NCI-H82 treated with DMSO at 0.1 percent for 48 hours (cell line): ENCODE measurements at regions not wholly inside any gene's neighbourhood (a gene's known extent, or its start where the extent isn't known, plus 50 kb on each side); places are given as distances from the start of the nearest gene placed in this dataset.
"Not testable (repeated sequence)": the region's sequence is repeated elsewhere in the genome, so short reads cannot be mapped to it uniquely, and the experiment has no call there.

ENCODE experiments used
- DNase-seq: peaks from one replicate; lab custom pipeline; 2025; ENCODE audit not compliant: unreplicated experiment; lab: John Stamatoyannopoulos, UW

DNA sequence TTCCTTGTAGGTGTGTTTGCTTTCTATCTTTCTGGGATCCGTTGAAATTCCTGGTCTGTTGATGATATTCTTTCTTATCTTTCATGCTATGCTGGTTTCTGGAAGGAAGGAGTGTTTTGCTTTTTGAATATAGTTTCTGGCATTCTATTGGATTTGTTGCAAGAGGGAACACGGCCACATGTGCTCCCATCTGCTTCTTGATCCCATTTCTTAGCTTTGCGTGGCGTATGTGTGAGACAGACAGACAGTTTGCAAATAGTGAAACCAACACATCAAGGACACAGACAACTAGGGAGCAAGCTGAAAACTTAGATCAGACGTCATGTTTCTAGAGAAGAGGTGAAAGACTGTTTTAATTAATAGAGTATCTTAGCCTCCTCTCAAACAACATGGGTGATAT lies 261.9 kb upstream of the PUDP start:
- no peak for DNase-seq

- no peak for DNase-seq
These were observed 251.4 kb upstream of the PUDP start for GRCh38 chrX:7399373-7399772.

DNA sequence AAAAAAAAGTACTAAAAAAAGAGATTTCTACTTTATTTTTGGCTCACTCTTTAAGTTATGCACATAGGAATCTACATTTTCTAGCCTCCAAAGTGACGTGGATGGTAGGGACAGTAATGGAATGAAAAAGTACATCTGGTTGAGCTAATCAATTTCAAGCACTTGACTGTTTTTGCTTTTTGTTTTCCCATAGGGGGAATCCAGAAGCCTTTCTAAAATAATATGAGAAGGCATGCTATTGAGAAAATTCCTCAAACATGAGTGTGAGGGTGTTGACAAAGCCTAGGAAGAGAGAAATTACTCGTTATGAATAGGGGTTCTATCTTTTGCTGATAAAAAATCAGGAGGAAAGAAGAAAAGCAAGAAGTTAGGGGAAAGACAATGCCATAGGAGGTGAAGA lies 242.5 kb upstream of the PUDP start:
- DNase-seq, result no peak

- DNase-seq, result no peak
These were observed 241.6 kb upstream of the PUDP start for GRCh38 chrX:7389576-7389975.

DNA sequence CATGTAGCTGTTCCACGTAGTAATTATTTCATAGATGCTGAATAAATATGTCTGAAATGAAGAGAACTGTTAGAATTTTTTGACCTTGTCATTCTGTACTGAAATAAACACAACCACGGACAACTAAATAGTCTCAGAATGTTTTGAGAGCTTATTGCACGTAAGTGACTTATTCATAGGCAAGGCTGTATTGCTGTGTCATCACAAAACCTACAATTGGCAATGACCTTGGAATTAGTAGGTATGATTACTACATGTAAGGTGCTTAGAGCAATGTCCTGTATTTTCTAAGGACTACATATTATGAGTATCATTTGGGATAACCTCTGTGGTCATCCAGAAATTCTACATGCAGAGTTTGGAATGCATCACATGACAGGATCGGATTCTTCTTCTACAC lies 237.2 kb upstream of the PUDP start:
- no peak for DNase-seq

- DNase-seq, result no peak
These were observed 230.5 kb upstream of the PUDP start for GRCh38 chrX:7378406-7378805.

DNA sequence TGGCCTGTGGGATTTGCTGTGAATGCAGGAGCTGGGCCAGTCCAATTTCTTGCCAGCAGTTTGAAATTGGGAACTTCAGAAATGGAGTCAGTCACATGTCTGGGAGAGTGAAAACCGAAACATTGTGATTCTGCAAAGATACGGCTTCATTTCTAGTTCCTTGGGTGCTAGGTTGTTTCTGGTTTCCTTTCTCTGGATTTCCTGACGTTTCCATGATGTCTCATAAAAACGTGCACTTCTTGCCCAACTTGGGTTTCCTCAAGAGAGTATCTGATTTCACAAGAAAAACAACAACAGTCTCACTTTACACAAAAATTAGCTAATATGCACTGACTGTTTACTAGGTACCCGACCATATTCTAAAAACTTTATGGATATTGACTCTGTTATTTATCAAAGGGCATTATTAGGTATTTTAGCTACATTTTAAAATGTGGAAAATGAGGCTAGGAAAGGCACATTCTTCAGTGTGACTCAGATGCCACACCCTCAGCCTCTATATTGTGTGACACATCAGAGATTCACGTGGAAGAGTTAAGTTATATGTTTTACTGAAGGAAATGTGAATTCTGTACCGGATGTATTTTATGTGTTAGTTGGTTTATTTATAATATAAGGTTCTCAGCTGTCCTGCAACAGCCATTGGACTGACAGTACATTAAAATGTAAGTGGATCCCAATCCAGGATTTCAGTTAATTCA lies 225.0 kb upstream of the PUDP start:
- DNase-seq, result no peak

GRCh38 chrX:7362111-7362510 lies 214.2 kb upstream of the PUDP start:
- DNase-seq, result no peak

DNA sequence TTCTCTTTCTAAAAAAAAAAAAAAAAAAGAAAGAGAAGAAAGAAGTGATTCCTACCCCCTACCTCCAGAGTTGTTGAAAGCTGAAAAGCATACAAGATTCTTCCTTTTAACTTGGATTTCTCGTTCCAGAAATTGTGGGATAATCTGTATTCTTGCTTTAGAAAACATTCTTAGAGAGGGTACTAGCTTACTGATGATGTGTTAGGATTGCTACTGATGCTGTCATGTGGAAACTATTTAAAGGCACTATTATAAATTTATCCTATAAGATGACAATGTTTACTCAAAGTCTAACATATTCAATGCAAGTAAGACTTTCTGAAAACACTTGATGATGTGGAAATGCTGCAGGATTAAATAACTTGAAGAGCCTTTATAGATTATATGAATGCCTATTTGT lies 204.0 kb upstream of the PUDP start:
- DNase-seq, result no peak

DNA sequence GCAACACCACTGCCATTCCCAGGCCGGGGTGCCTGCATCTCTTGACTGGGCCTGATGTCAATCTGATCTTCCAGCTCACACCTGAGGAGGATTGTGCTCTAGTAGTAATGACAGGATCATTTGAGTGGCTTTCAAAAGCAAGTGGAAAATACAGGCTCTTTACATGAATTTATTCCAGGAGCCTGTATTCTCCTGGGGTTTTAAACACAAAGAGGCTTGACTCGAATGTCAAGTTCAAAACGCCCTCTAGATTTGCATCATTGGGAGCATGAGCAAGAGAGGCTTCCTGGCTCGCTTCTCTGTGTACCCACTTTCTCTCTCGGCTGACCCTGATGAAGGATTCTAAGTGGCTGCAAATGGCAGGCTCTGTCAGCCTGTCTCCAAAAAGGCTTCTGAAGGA lies 199.5 kb upstream of the PUDP start:
- DNase-seq, result no peak

DNA sequence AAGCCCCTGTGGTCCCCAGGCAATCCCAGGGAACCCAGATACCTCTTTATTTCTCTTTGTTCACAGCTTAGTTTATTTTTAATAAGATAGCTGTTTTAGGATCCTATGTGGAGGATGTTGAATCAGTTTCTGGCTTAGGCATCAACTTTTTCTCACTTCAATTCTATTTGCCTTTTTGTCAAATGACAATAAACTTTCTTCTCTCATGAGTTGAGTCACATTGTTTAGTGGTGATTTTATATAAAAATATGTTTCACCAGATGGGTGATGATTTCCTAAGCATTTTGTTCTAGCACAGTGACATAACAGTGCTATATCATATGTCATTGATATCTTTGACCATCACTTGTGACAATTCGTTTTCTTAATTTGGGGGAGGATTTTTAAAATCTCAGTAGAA lies 198.1 kb upstream of the PUDP start:
- no peak for DNase-seq

- DNase-seq, result no peak
These were observed 195.2 kb upstream of the PUDP start for GRCh38 chrX:7343181-7343580.

- DNase-seq, result not testable (repeated sequence)
These were observed 187.9 kb upstream of the PUDP start for GRCh38 chrX:7335816-7336362.

GRCh38 chrX:7334253-7334935 lies 186.4 kb upstream of the PUDP start:
- DNase-seq, result no peak

GRCh38 chrX:7330971-7331746 lies 183.2 kb upstream of the PUDP start:
- DNase-seq, result no peak

DNA sequence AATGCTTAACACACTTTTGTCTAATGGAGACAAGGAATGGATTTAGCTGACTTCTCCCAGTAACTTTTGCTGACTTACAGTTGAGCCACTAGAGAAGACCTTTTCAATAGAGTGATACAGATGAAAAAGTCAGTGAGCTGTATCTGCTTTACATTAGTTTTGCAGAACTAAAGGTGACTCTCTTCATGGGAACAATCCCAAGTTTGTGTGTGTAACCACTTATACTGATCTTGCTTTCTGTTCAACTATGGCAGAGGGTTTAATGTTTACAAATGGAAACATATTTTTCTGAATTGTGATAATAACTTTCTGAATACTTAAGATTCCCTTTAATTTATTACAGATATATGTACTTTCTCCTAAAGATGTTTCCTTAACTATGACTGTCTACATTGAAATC lies 182.6 kb upstream of the PUDP start:
- no peak for DNase-seq

DNA sequence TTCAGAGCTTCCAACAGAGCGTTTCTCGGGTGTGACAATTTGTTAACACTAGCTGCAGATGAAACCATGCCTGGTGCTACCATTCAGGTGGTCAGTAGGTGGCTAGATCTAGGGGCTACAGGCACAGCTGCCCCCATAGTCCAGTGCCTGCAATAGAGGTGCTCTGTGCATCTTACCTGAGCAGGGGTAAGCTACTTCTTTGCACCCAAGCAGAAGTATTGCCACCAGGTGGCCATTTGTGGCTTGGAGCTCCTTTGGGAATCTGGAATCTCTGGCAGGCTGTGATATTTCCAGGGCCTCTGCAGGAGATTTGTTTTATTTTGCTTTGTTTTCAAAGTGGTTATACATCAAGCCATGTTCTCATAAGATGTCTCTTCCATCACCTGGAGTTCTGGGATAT lies 170.7 kb upstream of the PUDP start:
- DNase-seq, result no peak

- DNase-seq, result no peak
These were observed 170.3 kb upstream of the PUDP start for GRCh38 chrX:7318241-7318640.

- DNase-seq, result no peak
These were observed 168.9 kb upstream of the PUDP start for GRCh38 chrX:7316887-7317286.

GRCh38 chrX:7316280-7316679 lies 168.3 kb upstream of the PUDP start:
- DNase-seq, result no peak

DNA sequence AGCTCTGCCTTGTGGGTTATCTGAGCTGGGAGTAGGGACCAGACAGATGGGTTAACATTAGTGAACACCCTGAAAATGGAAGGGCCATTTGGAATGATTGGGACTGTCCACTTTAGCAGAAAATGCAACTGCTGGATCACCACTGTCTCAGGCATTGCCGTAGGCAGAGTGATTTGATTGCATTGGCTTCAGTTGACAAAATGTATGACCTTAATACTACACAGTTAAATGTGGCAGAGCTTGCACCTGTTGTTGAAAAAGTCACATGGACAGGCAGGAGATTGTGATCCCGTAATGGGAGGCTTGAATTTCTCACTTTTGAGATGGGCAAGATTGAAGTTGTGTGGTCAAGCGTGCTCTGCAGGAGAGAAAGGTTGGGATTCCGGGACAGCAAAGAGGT lies 166.5 kb upstream of the PUDP start:
- DNase-seq, result no peak

DNA sequence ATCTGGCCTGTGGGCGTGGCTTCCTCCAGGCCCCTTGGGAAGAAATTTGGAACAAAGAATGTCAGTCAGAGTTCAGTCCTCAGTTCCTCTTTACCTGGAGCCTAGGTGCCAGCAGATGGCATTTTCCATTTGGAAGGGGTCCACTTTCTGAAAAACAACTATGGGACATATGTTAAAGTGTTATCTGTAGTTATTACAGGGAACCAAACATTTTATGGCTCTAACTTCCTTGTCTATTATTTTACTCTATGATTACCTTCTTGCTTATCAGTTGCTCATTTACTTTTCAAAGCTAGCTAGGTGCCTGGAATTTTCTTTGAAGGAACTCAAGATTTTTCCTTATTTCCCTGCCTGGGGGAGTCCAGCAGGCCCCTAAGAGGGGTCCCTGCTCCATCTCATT lies 159.8 kb upstream of the PUDP start:
- DNase-seq, result no peak
